DND-41 (cell line): ENCODE measurements at regions not wholly inside any gene's neighbourhood (a gene's known extent, or its start where the extent isn't known, plus 50 kb on each side); places are given as distances from the start of the nearest gene placed in this dataset.

Source experiments
- EZH2 ChIP-seq: IDR thresholded peaks from 3 replicates; pipeline ENCODE4 v1.6.1; 2012; ENCODE audit warnings: borderline replicate concordance, low read depth, mild to moderate bottlenecking, moderate library complexity, low read length, inconsistent platforms; ENCODE audit not compliant: severe bottlenecking
- TF ChIP-seq, protein P1 (sequence below): IDR thresholded peaks from 2 replicates; pipeline ENCODE4 v1.5.1; 2012; ENCODE audit warnings: borderline replicate concordance, low read length, moderate library complexity, mild to moderate bottlenecking; ENCODE audit not compliant: poor library complexity, severe bottlenecking; ENCODE audit errors: extremely low read depth

DNA sequence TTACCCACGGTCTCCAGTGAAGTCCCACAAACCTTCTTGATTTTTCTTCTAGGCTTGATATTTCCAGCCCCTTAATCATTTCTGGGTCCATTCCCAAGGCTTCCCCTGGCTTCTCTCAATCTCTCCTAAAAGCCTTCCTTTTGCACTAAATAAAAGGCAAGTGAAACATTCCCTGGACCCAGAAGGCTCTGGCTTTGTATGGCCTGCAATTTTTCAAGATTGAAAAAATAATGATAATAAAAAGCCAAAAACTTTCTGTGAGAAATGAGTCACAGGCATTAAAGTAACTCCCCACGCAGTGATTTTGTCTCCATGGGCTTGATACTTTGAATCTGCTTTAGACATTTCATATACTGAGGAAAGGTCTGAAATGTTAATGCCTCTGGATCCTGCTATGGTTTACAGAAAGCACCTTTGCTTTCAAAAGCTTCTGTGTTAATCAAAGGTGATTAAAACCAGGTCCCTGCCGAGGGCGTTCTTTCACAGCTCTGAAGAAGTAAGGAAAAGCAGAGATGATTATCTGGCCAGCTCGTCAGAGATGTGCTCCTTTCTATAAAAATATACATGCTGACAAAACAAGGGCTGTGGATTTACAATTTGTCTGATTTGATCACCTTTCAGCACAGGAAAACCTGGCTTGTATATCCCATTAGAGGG is 118.9 kb upstream of the TMEM72 start:
- TF ChIP-seq, protein P1, sequence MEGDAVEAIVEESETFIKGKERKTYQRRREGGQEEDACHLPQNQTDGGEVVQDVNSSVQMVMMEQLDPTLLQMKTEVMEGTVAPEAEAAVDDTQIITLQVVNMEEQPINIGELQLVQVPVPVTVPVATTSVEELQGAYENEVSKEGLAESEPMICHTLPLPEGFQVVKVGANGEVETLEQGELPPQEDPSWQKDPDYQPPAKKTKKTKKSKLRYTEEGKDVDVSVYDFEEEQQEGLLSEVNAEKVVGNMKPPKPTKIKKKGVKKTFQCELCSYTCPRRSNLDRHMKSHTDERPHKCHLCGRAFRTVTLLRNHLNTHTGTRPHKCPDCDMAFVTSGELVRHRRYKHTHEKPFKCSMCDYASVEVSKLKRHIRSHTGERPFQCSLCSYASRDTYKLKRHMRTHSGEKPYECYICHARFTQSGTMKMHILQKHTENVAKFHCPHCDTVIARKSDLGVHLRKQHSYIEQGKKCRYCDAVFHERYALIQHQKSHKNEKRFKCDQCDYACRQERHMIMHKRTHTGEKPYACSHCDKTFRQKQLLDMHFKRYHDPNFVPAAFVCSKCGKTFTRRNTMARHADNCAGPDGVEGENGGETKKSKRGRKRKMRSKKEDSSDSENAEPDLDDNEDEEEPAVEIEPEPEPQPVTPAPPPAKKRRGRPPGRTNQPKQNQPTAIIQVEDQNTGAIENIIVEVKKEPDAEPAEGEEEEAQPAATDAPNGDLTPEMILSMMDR, result no peak
- TF ChIP-seq EZH2, result no peak
